ENCODE measurements at regions not wholly inside any gene's neighbourhood (a gene's known extent, or its start where the extent isn't known, plus 50 kb on each side); places are given as distances from the start of the nearest gene placed in this dataset.
A peak's percentile ranks its signal among the peaks of the same experiment; 100 is the strongest.

DNA sequence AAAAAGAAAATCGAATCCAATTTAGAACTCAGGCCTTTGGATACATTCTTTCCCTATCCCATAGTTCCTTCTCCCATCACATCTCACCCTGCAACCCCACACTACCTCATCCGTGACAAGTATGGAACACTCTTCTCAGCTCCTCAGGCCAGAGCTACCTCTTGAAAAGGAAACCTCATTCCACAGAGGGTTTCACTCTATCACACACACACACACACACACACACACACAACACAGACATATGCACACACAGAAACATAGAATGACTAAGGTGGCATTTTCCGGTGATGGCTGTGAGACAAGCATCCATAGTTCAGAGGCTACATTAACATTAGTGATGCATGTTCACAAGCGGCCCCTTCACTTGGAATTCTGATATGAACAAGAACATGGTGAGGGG is 122.0 kb upstream of the HES1 start:
- intact Hi-C loops (cut with DNase I; ENCODE audit: low total_unique reads): no loop called here
- 86 to 96% methylated on average over 4 of the region's 4 CpGs for WGBS, 2 donors
- DNase-seq: no peak

DNA sequence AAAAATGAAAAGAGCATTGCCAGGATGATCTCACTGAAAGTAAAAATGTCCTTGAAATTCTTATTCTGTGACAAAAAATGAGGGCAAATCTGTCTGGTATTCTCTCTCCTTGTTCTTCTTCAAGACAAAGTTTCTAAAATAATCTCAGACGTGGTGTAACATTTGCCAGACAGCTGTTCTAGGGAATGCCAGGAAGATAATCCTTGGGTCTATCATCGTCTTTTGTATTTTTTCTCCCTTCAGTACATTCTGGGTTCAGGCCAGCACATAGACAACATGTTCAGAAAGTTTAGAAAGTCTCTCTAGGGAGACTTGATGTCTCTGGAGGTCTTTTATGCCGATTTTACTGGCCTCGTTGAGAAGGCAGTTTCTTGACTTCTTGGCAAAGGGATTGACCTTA is 121.2 kb upstream of the HES1 start:
- intact Hi-C loops (cut with DNase I; ENCODE audit: low total_unique reads): no loop called here
- WGBS, 2 donors: 44% methylated on average over 4 of the region's 4 CpGs

More for the DNA sequence above, 122.0 kb upstream of the HES1 start:
- H3K27ac ChIP-seq: peak overlapping the region in 1 of 2 donors; percentile 22
- peaks cover 12% of the 10 kb centered on the region for H3K4me1 ChIP-seq
- TF ChIP-seq, protein P1, sequence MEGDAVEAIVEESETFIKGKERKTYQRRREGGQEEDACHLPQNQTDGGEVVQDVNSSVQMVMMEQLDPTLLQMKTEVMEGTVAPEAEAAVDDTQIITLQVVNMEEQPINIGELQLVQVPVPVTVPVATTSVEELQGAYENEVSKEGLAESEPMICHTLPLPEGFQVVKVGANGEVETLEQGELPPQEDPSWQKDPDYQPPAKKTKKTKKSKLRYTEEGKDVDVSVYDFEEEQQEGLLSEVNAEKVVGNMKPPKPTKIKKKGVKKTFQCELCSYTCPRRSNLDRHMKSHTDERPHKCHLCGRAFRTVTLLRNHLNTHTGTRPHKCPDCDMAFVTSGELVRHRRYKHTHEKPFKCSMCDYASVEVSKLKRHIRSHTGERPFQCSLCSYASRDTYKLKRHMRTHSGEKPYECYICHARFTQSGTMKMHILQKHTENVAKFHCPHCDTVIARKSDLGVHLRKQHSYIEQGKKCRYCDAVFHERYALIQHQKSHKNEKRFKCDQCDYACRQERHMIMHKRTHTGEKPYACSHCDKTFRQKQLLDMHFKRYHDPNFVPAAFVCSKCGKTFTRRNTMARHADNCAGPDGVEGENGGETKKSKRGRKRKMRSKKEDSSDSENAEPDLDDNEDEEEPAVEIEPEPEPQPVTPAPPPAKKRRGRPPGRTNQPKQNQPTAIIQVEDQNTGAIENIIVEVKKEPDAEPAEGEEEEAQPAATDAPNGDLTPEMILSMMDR (IDR thresholded peaks at IDR 0.05): no peak
- no peak for TF ChIP-seq POLR2A (IDR thresholded peaks at IDR 0.05)
- no peaks in the 10 kb centered on the region for H3K9me3 ChIP-seq
- no peak overlapping the region for H3K4me3 ChIP-seq
- H3K27me3 ChIP-seq: no peaks in the 10 kb centered on the region
- no peaks in the 10 kb centered on the region for H3K36me3 ChIP-seq (ENCODE audit: low read depth, missing control alignments)

DNA sequence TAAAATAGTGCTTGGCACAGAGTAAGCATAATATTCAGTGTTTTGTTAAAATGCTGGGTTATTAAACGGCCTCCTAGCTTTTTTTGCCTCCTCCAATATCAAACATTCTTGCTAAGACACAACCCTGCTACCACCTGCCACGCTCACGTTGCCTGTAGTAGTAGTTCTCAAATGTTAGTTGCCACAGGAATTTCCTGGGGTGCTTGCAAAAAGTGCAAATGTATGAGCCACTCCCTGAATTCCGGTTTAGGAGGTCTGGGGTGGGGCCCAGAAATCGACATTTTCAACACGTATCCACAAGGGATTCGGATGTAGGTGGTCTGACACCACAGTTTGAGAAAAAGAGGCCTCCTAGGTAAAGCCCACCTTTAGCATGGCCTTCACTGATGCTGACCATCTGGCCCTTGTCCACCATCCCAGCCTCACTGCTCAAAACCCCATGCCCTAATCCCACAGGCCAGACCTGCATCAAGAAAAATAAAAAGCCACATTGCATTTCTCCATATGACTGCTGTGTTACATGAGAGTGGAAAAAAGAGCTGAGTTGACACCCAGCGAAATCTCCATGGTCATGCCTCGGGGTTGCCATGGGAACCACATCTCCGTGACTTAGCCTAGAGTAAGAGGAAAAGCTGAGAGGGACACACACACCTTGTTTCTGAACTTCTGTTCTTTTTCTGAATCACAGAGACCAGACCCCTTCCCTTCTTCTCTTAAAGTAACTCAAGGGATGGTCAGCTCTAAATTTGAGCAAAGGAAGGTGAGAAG is 116.4 kb upstream of the HES1 start:
- Histone ChIP-seq H3K27ac (no peak overlapping the region), H3K9me3 (no peaks in the 10 kb centered on the region), H3K4me3 (no peak overlapping the region), H3K27me3 (no peaks in the 10 kb centered on the region), H3K36me3 (ENCODE audit: low read depth, missing control alignments) (no peaks in the 10 kb centered on the region), H3K4me1 (peaks cover 14% of the 10 kb centered on the region)
- 82 to 86% methylated on average over 10 of the region's 10 CpGs for WGBS, 2 donors
- TF ChIP-seq, protein P1 (IDR thresholded peaks at IDR 0.05): no peak
- TF ChIP-seq POLR2A (IDR thresholded peaks at IDR 0.05): no peak
- intact Hi-C loops (cut with DNase I; ENCODE audit: low total_unique reads): no loop called here
- peak; percentile 62 for DNase-seq

More for the DNA sequence above, 121.2 kb upstream of the HES1 start:
- H3K36me3 ChIP-seq (ENCODE audit: low read depth, missing control alignments): no peaks in the 10 kb centered on the region
- H3K27ac ChIP-seq: peak overlapping the region; percentile 22 to 50
- H3K27me3 ChIP-seq: no peaks in the 10 kb centered on the region
- no peaks in the 10 kb centered on the region for H3K9me3 ChIP-seq
- DNase-seq: no peak
- no peak overlapping the region for H3K4me3 ChIP-seq
- TF ChIP-seq, protein P1 (IDR thresholded peaks at IDR 0.05): no peak
- TF ChIP-seq POLR2A (IDR thresholded peaks at IDR 0.05): no peak
- peaks cover 12% of the 10 kb centered on the region for H3K4me1 ChIP-seq

DNA sequence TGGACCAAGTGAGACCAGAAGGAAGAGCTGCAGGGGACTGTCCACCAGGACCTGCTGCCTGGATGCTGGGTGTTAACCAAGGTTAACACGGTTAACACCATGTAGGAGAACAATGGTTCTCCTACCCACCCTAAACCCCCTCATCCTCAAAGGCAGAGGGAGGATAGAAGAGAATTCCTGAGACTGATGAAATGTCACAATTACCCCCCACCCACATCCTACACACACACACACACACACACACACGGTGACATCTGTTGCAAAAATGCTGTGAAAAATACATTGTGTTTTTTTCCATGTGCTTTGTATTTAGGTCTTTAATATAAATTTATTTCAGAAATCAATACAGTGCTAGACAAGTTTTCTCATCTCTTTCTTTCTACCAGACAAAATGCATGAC is 113.9 kb upstream of the HES1 start:
- Histone ChIP-seq H3K27me3 (no peaks in the 10 kb centered on the region), H3K4me1 (peaks cover 3% of the 10 kb centered on the region), H3K36me3 (ENCODE audit: low read depth, missing control alignments) (no peaks in the 10 kb centered on the region), H3K9me3 (no peaks in the 10 kb centered on the region), H3K4me3 (no peak overlapping the region), H3K27ac (no peak overlapping the region)
- TF ChIP-seq, protein P1 (IDR thresholded peaks at IDR 0.05): no peak
- no peak for TF ChIP-seq POLR2A (IDR thresholded peaks at IDR 0.05)
- intact Hi-C loops (cut with DNase I; ENCODE audit: low total_unique reads): no loop called here
- 78 to 91% methylated on average over 2 of the region's 2 CpGs for WGBS, 2 donors
- no peak for DNase-seq

DNA sequence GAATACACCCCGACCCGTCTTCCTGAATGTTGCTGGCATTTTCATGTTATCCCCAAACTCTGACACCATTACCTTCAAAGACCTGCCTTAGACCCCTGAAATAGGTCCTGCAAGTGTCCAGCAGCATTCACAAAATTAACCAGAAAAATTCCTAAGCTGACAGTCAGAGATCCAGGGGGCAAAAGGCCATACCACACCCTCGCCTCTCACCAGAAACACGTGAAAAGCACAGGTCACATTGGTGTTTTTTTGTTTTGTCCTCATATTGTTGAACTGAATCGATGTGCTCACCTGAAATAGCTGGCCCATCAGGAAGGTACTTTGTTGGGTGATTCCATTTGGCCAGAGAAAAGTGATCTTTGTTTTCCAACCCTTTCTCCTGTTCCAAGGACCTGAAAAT is 113.1 kb upstream of the HES1 start:
- Histone ChIP-seq H3K9me3 (no peaks in the 10 kb centered on the region), H3K4me1 (peaks cover 3% of the 10 kb centered on the region), H3K27me3 (no peaks in the 10 kb centered on the region), H3K27ac (no peak overlapping the region), H3K36me3 (ENCODE audit: low read depth, missing control alignments) (no peaks in the 10 kb centered on the region), H3K4me3 (no peak overlapping the region)
- TF ChIP-seq POLR2A (IDR thresholded peaks at IDR 0.05): no peak
- TF ChIP-seq, protein P1 (IDR thresholded peaks at IDR 0.05): no peak
- 89% methylated on average over 5 of the region's 5 CpGs for WGBS, 2 donors
- DNase-seq: no peak
- intact Hi-C loops (cut with DNase I; ENCODE audit: low total_unique reads): no loop called here
